TTC549 (cell line): ENCODE measurements at regions not wholly inside any gene's neighbourhood (a gene's known extent, or its start where the extent isn't known, plus 50 kb on each side); places are given as distances from the start of the nearest gene placed in this dataset.

Experiments used
- FAIRE-seq: peaks from 2 replicates; lab custom pipeline; 2012; peaks lifted over from hg19 to GRCh38; lab: Jason Lieb, UNC

GRCh38 chr12:105706973-105707334 is 376.5 kb downstream of the C12orf75 start:
- no peak for FAIRE-seq

GRCh38 chr12:105713606-105714305 is 383.3 kb downstream of the C12orf75 start:
- FAIRE-seq: no peak

GRCh38 chr12:105716621-105717020 is 386.1 kb downstream of the C12orf75 start:
- no peak for FAIRE-seq

- FAIRE-seq: no peak
Measured at GRCh38 chr12:105721051-105721825, 390.7 kb downstream of the C12orf75 start.

- FAIRE-seq: no peak
Measured at GRCh38 chr12:105721891-105722290, 391.4 kb downstream of the C12orf75 start.

GRCh38 chr12:105723066-105723465 is 392.6 kb downstream of the C12orf75 start:
- FAIRE-seq: no peak

- FAIRE-seq: no peak
Measured at GRCh38 chr12:105723494-105723893, 393.0 kb downstream of the C12orf75 start.

- no peak for FAIRE-seq
Measured at GRCh38 chr12:105724641-105725040, 394.1 kb downstream of the C12orf75 start.

GRCh38 chr12:105725054-105725453 is 394.6 kb downstream of the C12orf75 start:
- FAIRE-seq: no peak

GRCh38 chr12:105729181-105729771 is 398.8 kb downstream of the C12orf75 start:
- no peak for FAIRE-seq

GRCh38 chr12:105729926-105730325 is 399.4 kb downstream of the C12orf75 start:
- no peak for FAIRE-seq

GRCh38 chr12:105733579-105733978 is 403.1 kb downstream of the C12orf75 start:
- no peak for FAIRE-seq

GRCh38 chr12:105736498-105736897 is 402.3 kb downstream of the NUAK1 start:
- no peak for FAIRE-seq

- FAIRE-seq: no peak
Measured at GRCh38 chr12:105738051-105738450, 400.7 kb downstream of the NUAK1 start.

GRCh38 chr12:105740369-105740768 is 398.4 kb downstream of the NUAK1 start:
- no peak for FAIRE-seq

GRCh38 chr12:105740970-105741725 is 397.6 kb downstream of the NUAK1 start:
- no peak for FAIRE-seq

GRCh38 chr12:105741786-105742566 is 396.8 kb downstream of the NUAK1 start:
- FAIRE-seq: no peak

GRCh38 chr12:105742567-105742874 is 396.2 kb downstream of the NUAK1 start:
- no peak for FAIRE-seq

- FAIRE-seq: no peak
Measured at GRCh38 chr12:105744371-105745058, 394.2 kb downstream of the NUAK1 start.

- FAIRE-seq: no peak
Measured at GRCh38 chr12:105745811-105746210, 392.9 kb downstream of the NUAK1 start.

GRCh38 chr12:105748806-105749600 is 389.8 kb downstream of the NUAK1 start:
- FAIRE-seq: no peak
